ENCODE measurements at regions not wholly inside any gene's neighbourhood (a gene's known extent, or its start where the extent isn't known, plus 50 kb on each side); places are given as distances from the start of the nearest gene placed in this dataset.

DNA sequence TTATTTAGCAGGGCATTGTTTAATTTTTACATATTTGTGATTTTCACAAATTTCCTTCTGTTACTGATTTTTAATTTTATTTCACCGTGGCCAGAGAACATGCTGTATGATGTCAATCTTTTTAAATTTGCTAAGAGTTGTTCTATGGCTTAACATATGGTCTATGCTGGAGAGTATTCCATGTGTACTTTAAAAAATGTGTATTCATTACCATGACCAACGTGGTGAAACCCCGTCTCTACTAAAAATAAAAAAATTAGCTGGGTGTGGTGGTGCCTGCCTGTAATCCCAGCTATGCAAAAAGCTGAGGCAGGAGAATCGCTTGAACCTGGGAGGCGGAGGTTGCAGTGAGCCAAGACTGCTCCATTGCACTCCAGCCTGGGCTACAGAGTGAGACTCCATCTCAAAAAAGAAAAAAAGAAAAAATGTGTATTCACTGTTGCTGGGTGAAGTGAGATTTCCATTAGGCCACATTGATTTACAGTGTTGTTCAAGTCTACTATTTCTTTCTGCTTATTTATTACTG, 258.2 kb downstream of the EDEM1 start:
- 87% methylated on average over 5 of the region's 5 CpGs for WGBS, 2 donors
- Histone ChIP-seq H3K36me3 (no peaks in the 10 kb centered on the region), H3K4me1 (no peaks in the 10 kb centered on the region), H3K4me3 (no peak overlapping the region), H3K9me3 (no peaks in the 10 kb centered on the region), H3K27me3 (no peaks in the 10 kb centered on the region), H3K27ac (no peak overlapping the region)
- intact Hi-C loops (cut with DNase I) = no loop called here
- no peak for TF ChIP-seq POLR2AphosphoS5 (IDR thresholded peaks at IDR 0.05)
- no peak for TF ChIP-seq EP300 (IDR thresholded peaks at IDR 0.05)
- TF ChIP-seq, protein P1, sequence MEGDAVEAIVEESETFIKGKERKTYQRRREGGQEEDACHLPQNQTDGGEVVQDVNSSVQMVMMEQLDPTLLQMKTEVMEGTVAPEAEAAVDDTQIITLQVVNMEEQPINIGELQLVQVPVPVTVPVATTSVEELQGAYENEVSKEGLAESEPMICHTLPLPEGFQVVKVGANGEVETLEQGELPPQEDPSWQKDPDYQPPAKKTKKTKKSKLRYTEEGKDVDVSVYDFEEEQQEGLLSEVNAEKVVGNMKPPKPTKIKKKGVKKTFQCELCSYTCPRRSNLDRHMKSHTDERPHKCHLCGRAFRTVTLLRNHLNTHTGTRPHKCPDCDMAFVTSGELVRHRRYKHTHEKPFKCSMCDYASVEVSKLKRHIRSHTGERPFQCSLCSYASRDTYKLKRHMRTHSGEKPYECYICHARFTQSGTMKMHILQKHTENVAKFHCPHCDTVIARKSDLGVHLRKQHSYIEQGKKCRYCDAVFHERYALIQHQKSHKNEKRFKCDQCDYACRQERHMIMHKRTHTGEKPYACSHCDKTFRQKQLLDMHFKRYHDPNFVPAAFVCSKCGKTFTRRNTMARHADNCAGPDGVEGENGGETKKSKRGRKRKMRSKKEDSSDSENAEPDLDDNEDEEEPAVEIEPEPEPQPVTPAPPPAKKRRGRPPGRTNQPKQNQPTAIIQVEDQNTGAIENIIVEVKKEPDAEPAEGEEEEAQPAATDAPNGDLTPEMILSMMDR (IDR thresholded peaks at IDR 0.05) = no peak
- TF ChIP-seq POLR2A (IDR thresholded peaks at IDR 0.05) = no peak
- no peak for DNase-seq

DNA sequence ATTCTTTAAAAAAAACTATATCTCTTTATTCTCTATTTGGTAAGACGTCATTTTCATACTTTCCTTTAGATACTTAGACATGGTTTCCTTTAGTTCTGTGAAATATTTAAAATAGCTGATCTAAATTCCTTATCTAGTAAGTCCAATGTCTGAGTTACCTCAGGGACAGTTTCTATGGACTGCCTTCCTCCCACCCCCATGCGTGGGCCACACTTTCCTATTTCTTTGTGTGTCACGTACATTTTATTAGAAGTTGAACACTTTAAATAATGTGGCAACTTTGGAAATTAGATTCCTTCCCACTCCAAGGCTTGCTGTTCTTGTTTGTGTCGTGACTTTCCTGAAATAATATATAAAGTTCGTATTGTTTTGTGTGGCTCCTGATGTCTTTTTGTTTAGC, 260.7 kb downstream of the EDEM1 start:
- intact Hi-C loops (cut with DNase I) = no loop called here
- no peak for TF ChIP-seq POLR2A (IDR thresholded peaks at IDR 0.05)
- no peak for TF ChIP-seq EP300 (IDR thresholded peaks at IDR 0.05)
- TF ChIP-seq, protein P1 (IDR thresholded peaks at IDR 0.05) = no peak
- no peak for TF ChIP-seq POLR2AphosphoS5 (IDR thresholded peaks at IDR 0.05)
- no peak for DNase-seq
- WGBS, 2 donors = 92% methylated on average over 5 of the region's 5 CpGs
- Histone ChIP-seq H3K4me3 (no peak overlapping the region), H3K36me3 (no peaks in the 10 kb centered on the region), H3K27me3 (no peaks in the 10 kb centered on the region), H3K27ac (no peak overlapping the region), H3K9me3 (no peaks in the 10 kb centered on the region), H3K4me1 (no peaks in the 10 kb centered on the region)

DNA sequence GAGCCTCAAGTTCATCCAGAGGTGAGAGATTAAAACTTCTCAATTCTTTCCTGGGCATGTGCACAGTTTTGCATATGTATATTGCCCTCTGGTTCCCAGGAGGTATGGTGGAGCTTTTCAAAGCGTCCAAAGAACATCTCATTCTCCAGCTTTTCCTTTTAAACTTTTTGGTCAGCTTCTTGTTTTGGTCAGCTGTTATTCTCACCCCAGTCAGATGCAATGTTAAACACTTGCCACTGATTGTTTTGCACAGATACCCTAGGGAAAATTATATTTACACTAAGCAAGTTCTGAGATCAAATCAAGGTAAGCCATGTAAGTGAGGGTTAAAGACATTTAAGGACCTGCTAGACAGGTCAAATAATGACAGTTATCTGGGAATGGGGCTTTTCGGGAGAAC, 261.3 kb downstream of the EDEM1 start:
- Histone ChIP-seq H3K9me3 (no peaks in the 10 kb centered on the region), H3K36me3 (no peaks in the 10 kb centered on the region), H3K27me3 (no peaks in the 10 kb centered on the region), H3K4me1 (no peaks in the 10 kb centered on the region), H3K27ac (no peak overlapping the region), H3K4me3 (no peak overlapping the region)
- DNase-seq = no peak
- WGBS, 2 donors = 88 to 93% methylated on average over 2 of the region's 2 CpGs
- intact Hi-C loops (cut with DNase I) = no loop called here
- TF ChIP-seq EP300 (IDR thresholded peaks at IDR 0.05) (no peak), POLR2AphosphoS5 (IDR thresholded peaks at IDR 0.05) (no peak), POLR2A (IDR thresholded peaks at IDR 0.05) (no peak)
- TF ChIP-seq, protein P1 (IDR thresholded peaks at IDR 0.05) = no peak

DNA sequence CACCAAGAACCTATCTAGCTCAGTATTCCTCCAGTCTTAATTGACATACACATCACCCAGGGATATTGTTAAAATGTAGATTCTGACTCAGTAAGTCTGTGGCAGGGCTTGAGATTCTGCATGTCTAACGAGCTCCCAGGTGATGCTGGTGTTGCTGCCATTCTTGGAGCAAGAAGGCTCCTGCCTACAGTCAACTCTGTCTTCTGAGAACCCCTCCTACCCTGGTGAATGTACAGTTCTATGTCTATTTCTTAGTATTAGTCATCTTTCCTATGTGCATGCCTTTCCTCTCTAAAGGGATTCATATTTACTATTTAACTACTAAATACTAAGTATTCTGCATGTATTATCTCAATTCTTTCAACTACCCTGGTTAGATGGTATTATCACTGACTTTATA, 268.7 kb downstream of the EDEM1 start:
- H3K27ac ChIP-seq = no peak overlapping the region
- no peaks in the 10 kb centered on the region for H3K4me1 ChIP-seq
- no peaks in the 10 kb centered on the region for H3K9me3 ChIP-seq
- H3K27me3 ChIP-seq = no peaks in the 10 kb centered on the region
- TF ChIP-seq POLR2AphosphoS5 (IDR thresholded peaks at IDR 0.05) = no peak
- TF ChIP-seq POLR2A (IDR thresholded peaks at IDR 0.05) = no peak
- TF ChIP-seq EP300 (IDR thresholded peaks at IDR 0.05) = no peak
- TF ChIP-seq, protein P1 (IDR thresholded peaks at IDR 0.05) = no peak
- no peaks in the 10 kb centered on the region for H3K36me3 ChIP-seq
- intact Hi-C loops (cut with DNase I) = no loop called here
- no peak for DNase-seq
- 53 to 62% methylated on average over 1 of the region's 1 CpG for WGBS, 2 donors
- no peak overlapping the region for H3K4me3 ChIP-seq

DNA sequence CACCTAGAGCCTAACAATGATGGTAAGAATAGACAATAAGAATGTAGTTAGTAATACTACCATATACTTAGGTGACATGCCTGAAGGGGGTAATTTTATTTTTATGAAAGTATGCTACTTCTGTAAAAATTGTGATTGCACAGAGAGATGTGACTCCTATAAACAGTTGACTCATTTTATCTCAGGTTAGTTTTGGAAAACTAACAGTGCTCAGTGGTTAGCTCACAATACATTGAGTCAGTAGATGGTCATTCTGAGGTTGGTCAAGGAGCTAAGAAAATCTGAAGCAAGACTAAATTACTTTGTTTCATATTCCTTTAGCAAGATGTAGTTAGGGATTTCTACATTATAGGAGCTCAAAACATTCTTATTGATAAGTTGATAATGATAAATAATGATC, 271.0 kb downstream of the EDEM1 start:
- no peaks in the 10 kb centered on the region for H3K36me3 ChIP-seq
- no peaks in the 10 kb centered on the region for H3K27me3 ChIP-seq
- H3K4me3 ChIP-seq = no peak overlapping the region
- intact Hi-C loops (cut with DNase I) = no loop called here
- H3K9me3 ChIP-seq = no peaks in the 10 kb centered on the region
- no peaks in the 10 kb centered on the region for H3K4me1 ChIP-seq
- H3K27ac ChIP-seq = no peak overlapping the region
- DNase-seq = no peak
- TF ChIP-seq POLR2A (IDR thresholded peaks at IDR 0.05) (no peak), EP300 (IDR thresholded peaks at IDR 0.05) (no peak), POLR2AphosphoS5 (IDR thresholded peaks at IDR 0.05) (no peak)
- TF ChIP-seq, protein P1 (IDR thresholded peaks at IDR 0.05) = no peak
